ENCODE measurements at regions not wholly inside any gene's neighbourhood (a gene's known extent, or its start where the extent isn't known, plus 50 kb on each side); places are given as distances from the start of the nearest gene placed in this dataset.
A peak's percentile ranks its signal among the peaks of the same experiment; 100 is the strongest.

GRCh38 chr2:138421315-138421970 is 80.1 kb upstream of the SPOPL start:
- H4K20me1 ChIP-seq (ENCODE audit: insufficient read depth, poor library complexity, severe bottlenecking), result no peaks in the 10 kb centered on the region
- H3K36me3 ChIP-seq (replicated peaks; ENCODE audit: insufficient read depth, low read depth), result no peaks in the 10 kb centered on the region
- no peaks in the 10 kb centered on the region for H3K9me3 ChIP-seq (ENCODE audit: low read depth)
- TF ChIP-seq EZH2phosphoT487 (IDR thresholded peaks at IDR 0.05; ENCODE audit: low read depth, severe bottlenecking, unreplicated experiment), result no peak
- TF ChIP-seq EZH2 (IDR thresholded peaks at IDR 0.05; ENCODE audit: borderline replicate concordance), result no peak
- no peak for TF ChIP-seq CTCF (IDR thresholded peaks at IDR 0.05; ENCODE audit: poor library complexity)
- no peaks in the 10 kb centered on the region for H3K9me2 ChIP-seq (replicated peaks; ENCODE audit: insufficient read depth)
- peak; percentile 30 for DNase-seq (ENCODE audit: low spot score)
- peak overlapping the region; percentile 76 for H3K27ac ChIP-seq
- 57% methylated on average over 3 of the region's 3 CpGs for WGBS (ENCODE audit: low lambda C conversion rate, missing lambda C conversion rate)
- no peak overlapping the region for H3K4me2 ChIP-seq
- H3K4me3 ChIP-seq, result no peak overlapping the region
- no peaks in the 10 kb centered on the region for H3K79me2 ChIP-seq
- no peak overlapping the region for H2AFZ ChIP-seq
- peaks cover 11% of the 10 kb centered on the region for H3K4me1 ChIP-seq (ENCODE audit: insufficient read depth)
- H3K27me3 ChIP-seq, result no peaks in the 10 kb centered on the region

GRCh38 chr2:138421971-138422335 is 79.6 kb upstream of the SPOPL start:
- TF ChIP-seq CTCF (IDR thresholded peaks at IDR 0.05; ENCODE audit: poor library complexity) (no peak), EZH2 (IDR thresholded peaks at IDR 0.05; ENCODE audit: borderline replicate concordance) (no peak), EZH2phosphoT487 (IDR thresholded peaks at IDR 0.05; ENCODE audit: low read depth, severe bottlenecking, unreplicated experiment) (no peak)
- Histone ChIP-seq H3K4me2 (no peak overlapping the region), H3K27ac (peak overlapping the region; percentile 76), H4K20me1 (ENCODE audit: insufficient read depth, poor library complexity, severe bottlenecking) (no peaks in the 10 kb centered on the region), H3K36me3 (replicated peaks; ENCODE audit: insufficient read depth, low read depth) (no peaks in the 10 kb centered on the region), H3K9me2 (replicated peaks; ENCODE audit: insufficient read depth) (no peaks in the 10 kb centered on the region), H2AFZ (no peak overlapping the region), H3K9me3 (ENCODE audit: low read depth) (no peaks in the 10 kb centered on the region), H3K27me3 (no peaks in the 10 kb centered on the region), H3K4me1 (ENCODE audit: insufficient read depth) (peaks cover 11% of the 10 kb centered on the region), H3K4me3 (no peak overlapping the region), H3K79me2 (no peaks in the 10 kb centered on the region)
- DNase-seq (ENCODE audit: low spot score), result peak; percentile 21

GRCh38 chr2:138423198-138423597 is 78.4 kb upstream of the SPOPL start:
- Histone ChIP-seq H3K4me2 (no peak overlapping the region), H2AFZ (no peak overlapping the region), H3K4me1 (ENCODE audit: insufficient read depth) (peaks cover 11% of the 10 kb centered on the region), H3K9me2 (replicated peaks; ENCODE audit: insufficient read depth) (no peaks in the 10 kb centered on the region), H3K27ac (no peak overlapping the region), H4K20me1 (ENCODE audit: insufficient read depth, poor library complexity, severe bottlenecking) (no peaks in the 10 kb centered on the region), H3K4me3 (no peak overlapping the region), H3K79me2 (no peaks in the 10 kb centered on the region), H3K9me3 (ENCODE audit: low read depth) (no peaks in the 10 kb centered on the region), H3K27me3 (no peaks in the 10 kb centered on the region), H3K36me3 (replicated peaks; ENCODE audit: insufficient read depth, low read depth) (no peaks in the 10 kb centered on the region)
- 77% methylated on average over 2 of the region's 2 CpGs for WGBS (ENCODE audit: low lambda C conversion rate, missing lambda C conversion rate)
- TF ChIP-seq CTCF (IDR thresholded peaks at IDR 0.05; ENCODE audit: poor library complexity) (no peak), EZH2phosphoT487 (IDR thresholded peaks at IDR 0.05; ENCODE audit: low read depth, severe bottlenecking, unreplicated experiment) (no peak), EZH2 (IDR thresholded peaks at IDR 0.05; ENCODE audit: borderline replicate concordance) (no peak)
- no peak for DNase-seq (ENCODE audit: low spot score)

Measured in hepatocyte (in vitro differentiated cells).